HG02798 (cell line): ENCODE measurements at regions not wholly inside any gene's neighbourhood (a gene's known extent, or its start where the extent isn't known, plus 50 kb on each side); places are given as distances from the start of the nearest gene placed in this dataset.
"Not testable (repeated sequence)": the region's sequence is repeated elsewhere in the genome, so short reads cannot be mapped to it uniquely, and the experiment has no call there.

Experiments
- ATAC-seq: cut with Tn5 transposase; IDR thresholded peaks from one replicate; pipeline ENCODE4 v1.9.1; 2021; ENCODE audit warnings: mild to moderate bottlenecking; ENCODE audit not compliant: unreplicated experiment, poor library complexity

DNA sequence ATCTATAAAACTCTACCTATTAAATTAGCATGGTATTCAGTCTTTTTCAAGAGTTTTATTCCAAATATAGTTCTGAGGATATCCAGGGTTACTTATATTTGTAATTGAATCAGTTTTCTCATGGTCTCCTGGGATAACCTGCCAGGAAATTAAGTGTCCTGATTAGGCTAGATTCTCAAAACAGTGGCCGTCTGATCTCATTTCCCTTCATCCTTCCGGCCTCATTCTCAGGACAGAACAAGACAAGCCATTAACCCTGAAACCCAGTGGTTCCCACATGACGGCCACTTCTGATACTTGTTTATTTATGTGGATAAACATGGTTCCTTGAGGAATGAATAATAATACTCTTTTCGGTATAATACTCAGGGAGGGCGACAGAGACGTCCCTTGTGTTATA, 417.6 kb upstream of the POT1 start:
- no peak for ATAC-seq

DNA sequence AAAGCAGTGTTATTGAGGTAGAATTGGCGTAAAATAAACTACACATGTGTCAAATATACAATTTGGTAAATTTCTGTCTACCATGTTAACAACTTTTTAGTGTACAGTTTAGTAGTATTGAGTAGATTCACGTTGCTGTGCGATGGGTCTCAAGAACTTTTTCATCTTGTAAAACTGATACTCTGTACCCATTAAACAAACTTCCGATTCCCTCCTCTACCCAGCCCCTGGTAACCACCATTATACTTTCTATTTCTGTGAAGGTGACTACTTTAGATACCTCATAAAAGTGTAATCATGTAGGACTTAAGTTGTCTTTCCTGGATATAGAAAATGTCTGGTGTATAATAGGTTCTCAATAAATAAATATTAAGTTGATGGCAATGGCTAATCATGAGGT, 408.5 kb upstream of the POT1 start:
- no peak for ATAC-seq

DNA sequence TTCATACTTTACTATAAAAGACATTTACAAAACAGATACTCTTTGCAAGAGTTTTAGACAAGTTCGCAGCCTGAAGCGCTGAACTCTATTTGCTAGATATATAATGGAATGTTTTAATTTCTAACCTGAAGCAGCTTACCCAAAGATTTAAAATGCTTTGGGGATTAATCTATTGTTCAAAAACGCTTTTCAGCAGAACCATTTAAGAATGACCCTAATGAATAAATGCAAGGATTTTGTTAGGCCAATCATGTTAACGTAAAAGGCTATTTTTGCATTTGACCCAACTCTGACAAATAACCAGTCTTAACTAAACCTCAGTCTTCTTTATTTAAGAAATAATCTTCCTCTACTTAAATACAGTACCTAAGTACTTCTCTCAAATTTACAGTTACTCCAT, 406.7 kb upstream of the POT1 start:
- ATAC-seq, result no peak

DNA sequence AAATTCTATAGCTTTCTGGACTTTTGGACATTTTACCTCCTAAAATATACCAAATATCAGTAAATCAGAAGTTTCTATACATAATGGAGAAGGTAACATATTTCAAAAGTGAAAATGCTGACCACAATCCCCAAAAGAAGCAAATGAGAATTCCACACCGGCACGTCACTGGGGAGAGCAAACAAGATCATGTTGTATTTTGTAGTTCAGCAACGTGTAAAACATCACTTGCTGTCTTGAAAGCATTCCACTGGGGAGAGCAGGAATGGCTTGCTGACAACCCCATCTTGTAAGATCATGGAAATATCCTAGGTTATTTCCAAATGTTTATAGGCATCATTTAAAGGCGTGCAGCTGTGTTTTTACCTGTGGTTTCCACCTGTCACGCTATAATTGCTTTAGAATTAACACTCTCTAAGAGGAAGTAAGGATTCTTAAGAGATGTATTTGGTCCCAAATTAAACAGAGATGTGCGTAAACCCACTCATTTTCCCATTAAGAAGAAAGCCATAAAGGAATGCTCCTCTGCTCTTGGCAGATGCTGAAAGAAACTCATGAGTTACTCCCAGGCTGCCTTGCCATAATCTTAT, 397.1 kb upstream of the POT1 start:
- ATAC-seq, result no peak

DNA sequence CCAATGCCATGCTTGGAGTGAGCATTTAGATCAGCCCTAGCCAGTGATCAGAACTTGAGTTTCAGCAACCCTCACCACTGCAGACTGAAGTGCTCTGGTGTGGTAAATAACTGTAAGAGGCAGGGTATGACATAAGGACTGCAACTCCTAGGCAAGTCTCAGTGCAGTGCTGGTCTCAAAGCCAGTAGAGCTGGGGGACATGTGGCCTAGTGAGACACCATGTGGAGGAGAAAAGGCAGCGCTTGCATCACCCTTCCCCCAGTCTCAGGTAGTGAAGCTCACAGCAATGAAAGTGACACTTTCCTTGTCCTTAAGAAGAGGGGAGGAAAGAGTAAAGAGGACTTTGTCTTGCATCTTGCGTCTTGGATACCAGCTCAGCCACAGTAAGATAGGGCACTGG, 386.8 kb upstream of the POT1 start:
- ATAC-seq, result peak; percentile 52

DNA sequence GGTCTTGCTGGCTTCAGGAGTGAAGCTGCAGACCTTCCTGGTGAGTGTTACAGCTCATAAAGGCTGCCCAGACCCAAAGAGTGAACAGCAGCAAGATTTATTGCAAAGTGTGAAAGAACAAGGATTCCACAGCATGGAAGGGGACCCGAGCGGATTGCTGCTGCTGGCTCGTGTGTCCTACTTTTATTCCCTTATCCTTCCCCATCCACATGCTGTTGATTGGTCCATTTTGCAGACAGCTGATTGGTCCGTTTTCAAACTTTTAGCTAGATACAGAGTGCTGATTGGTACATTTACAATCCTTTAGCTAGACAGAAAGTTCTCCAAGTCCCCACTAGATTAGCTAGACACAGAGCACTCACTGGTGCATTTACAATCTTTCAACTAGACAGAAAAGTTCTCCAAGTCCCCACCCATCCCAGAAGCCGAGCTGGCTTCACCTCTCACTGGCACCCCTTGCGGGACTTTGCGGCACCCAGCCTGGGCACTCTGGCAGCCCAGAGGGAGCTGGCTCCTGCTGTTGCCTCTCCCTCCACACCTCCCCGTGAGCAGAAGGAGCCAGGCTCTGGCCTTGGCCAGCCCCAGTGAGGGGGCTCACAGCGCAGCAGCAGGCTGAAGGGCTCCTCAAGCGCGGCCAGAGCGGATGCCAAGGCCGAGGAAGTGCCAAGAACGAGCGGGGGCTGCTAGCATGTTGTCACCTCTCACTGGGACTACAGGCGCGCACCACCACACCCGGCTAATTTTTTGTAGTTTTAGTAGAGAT, 369.6 kb upstream of the POT1 start:
- no peak for ATAC-seq

DNA sequence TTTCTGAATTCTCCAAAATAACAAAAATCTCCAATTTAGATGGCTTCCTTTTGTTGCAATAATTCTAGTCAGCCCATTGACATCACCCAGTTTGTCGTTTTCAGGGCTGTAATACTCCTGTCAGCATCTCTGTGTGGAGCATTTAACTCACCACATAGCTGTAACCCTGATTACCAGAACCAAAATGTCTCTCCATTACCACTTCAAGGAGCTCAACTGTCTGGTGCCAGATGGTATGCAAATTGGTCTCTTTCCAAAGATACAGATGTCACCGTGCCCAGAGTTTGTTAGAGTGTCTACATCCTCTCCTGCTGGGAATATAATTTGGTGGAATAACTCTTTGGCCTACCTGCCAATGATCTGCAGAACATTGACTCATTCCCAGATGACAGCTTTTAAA, 350.3 kb upstream of the POT1 start:
- ATAC-seq, result no peak

DNA sequence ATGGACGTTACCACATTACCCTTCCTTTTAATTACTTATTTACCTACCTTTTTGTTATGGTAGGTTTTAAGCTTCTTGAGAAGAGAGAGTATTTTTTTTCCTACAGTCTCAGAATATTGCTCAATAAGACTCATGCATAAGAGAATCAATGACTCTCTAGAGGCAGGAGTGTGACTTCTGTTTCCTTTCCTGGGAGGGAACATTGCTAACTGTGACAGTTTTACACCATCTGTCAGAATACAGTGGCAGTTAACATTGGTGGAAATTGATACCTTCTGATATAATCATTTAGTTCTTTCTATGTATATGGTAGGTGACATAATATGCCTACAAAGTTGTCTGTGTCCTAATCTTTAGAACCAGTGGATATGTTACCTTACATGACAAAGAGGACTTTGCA, 348.7 kb upstream of the POT1 start:
- no peak for ATAC-seq

DNA sequence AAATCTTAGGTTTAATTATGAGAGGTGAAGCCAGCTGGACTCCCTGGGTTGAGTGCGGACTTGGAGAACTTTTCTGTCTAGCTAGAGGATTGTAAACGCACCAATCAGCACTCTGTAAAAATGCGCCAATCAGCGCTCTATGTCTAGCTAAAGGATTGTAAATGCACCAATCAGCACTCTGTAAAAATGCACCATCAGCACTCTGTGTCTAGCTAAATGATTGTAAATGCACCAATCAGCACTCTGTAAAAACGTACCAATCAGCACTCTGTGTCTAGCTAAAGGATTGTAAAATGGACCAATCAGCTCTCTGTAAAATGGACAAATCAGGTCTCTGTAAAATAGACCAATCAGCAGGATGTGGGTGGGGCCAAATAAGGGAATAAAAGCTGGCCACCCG, 345.1 kb upstream of the POT1 start:
- ATAC-seq, result not testable (repeated sequence)

DNA sequence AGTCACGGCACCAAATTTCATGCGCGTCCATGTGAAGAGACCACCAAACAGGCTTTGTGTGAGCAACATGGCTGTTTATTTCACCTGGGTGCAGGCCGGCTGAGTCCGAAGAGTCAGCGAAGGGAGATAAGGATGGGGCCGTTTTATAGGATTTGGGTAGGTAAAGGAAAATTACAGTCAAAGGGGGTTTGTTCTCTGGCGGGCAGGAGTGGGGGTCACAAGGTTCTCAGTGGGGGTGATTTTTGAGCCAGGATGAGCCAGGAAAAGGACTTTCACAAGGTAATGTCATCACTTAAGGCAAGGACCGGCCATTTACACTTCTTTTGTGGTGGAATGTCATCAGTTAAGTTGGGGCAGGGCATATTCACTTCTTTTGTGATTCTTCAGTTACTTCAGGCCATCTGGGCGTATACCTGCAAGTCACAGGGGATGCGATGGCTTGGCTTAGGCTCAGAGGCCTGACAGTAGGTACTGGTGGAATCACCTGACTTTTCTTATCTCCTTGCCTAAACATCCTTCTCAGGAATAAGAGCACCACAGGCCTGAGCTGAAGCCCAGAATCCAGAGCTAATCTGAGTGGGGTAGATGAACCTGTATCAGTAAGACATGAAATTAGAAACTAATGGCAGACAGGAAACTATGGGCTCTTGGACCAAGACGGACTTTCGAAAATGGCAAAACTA, 334.7 kb upstream of the POT1 start:
- ATAC-seq, result not testable (repeated sequence)

DNA sequence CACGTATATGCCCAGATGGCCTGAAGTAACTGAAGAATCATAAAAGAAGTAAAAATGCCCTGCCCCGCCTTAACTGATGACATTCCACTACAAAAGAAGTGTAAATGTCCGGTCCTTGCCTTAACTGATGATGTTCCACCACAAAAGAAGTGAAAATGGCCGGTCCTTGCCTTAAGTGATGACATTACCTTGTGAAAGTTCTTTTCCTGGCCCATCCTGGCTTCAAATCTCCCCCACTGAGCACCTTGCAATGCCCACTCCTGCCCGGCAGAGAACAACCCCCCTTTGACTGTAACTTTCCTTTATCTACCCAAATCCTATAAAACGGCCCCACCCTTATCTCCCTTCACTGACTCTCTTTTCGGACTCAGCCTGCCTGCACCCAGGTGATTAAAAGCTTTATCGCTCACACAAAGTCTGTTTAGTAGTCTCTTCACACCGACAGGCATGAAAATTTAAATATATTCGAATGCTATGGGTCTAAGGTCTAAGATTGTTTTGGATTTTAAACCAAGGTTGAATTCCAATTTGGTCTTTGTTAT, 329.3 kb upstream of the POT1 start:
- not testable (repeated sequence) for ATAC-seq

DNA sequence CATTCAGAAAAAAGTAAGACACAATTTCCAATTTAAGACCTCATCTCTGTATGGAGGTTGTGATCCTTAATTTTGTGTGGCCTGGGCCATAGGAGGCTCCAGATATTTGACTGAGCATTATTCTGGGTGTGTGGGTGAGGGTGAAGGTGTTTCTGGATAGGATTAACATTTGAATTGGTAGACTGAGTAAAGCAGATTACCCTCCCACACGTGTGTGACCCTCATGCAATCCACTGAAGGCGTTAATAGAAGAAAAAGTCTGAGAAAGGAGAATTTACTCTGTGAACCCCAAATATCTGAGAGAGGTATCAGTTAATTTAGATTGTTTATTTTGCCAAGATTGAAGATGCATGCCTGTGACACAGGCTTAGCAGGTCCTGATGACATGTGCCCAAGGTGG, 328.0 kb upstream of the POT1 start:
- ATAC-seq, result no peak

DNA sequence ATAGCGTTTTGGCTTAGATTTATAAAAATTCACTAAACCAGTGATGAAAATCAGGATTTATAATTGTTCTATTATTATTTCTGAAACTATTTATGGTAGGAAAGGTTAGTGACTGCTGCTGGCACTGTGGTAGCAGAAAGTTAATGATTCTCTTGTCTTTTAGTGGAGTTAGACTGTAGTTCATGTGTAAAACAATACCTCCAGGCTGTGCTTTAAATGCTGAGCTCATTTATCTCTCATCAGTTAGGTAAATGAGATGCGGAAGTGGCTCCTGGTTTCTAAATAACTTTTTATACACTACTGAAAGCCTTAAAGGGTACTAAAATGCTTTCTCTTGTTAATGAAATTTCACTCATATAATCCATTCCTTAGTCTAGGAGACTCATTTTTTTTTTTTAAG, 326.8 kb upstream of the POT1 start:
- no peak for ATAC-seq

DNA sequence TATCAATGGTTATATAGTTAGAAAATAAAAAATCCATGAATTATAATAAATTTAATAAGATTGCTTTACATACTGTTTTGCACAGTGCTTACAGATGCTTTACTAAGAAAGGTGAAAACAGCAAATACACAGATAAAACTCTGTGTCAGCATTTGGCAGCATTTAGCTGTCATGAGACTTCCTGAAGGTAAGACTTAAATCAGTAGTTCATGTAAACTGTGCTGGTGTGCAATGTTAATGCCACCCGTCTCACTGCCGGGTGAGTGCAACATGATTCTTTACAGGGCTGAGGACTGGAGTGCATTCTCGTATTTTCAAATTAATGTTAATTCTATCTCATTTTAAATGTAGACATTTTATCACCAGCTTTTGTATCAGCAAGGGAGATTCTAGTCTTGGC, 326.2 kb upstream of the POT1 start:
- ATAC-seq, result no peak

DNA sequence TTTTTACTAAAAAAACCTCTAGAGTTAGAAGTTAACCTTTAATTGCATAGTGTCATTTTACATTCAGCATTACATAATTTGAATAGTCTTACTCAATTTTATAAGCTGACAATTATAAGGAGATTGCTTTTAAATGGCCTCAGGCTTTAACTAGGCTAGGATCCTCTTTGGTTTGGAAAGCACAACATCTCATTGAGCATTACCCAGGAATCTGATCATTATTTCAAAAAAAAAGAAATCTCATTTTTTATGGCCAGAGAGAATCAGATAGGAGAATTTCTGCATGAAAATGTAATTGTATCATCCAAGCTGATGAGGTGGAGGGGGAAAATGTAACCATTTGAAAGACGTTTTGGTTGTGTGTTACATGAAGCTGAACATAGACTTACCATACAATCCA, 324.9 kb upstream of the POT1 start:
- no peak for ATAC-seq

DNA sequence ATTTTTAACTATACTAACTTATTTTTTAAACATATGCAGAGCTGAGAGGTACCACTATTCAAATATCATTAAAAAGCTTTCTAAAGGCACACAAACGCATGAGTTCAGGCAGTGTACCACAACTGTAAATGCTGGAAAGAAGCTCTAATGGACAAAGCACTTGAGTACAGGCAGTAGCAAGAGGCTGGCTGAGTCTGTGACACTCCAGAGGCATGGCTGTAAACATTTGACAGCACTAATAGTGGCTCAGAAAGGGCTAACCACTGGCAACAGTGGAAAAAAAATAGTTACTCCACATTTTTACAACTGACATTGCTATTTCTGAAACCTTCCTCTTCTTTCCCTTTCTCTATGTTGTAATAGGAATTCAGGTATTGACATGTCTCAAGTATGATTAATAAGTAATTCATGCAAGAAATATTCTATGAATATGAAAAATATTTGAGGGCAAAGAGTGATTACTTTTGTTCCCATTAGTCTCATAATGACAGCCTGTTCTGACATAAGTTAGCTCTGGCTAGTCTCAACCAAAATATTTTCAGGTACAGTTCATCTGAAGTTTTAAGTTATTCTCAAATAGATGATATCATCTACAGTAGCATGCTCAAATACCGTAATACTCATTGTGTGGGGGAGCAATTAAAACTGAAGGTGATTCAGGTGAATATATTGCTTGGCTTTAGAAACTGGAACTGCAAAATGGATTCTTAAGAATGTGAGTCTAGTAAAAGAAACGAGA, 324.0 kb upstream of the POT1 start:
- no peak for ATAC-seq

DNA sequence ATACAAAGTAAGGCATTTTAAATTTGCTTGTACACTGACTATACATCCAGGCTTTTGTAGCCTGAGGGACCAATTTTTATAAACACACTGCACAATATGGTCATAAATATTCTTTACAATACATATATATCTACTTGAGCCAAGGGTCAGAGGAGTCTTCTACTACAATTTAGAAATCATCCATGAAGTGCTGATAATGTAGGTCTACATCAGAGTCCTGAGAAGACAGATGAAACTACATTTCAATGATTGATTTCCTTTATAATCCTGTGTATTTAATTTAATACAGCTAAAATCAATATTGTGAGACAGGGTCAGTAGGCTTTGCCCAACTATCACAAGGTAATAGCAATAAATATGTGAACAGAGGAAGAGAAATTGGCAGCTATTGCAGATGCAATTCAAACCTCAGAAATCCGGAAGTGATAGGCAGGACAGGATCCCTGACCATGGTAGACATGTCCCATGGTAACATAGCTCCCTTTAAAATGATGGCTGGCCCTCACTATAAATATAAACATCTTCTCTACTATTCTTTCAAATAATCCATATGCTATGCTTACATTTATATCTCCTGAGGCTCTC, 318.0 kb upstream of the POT1 start:
- no peak for ATAC-seq

DNA sequence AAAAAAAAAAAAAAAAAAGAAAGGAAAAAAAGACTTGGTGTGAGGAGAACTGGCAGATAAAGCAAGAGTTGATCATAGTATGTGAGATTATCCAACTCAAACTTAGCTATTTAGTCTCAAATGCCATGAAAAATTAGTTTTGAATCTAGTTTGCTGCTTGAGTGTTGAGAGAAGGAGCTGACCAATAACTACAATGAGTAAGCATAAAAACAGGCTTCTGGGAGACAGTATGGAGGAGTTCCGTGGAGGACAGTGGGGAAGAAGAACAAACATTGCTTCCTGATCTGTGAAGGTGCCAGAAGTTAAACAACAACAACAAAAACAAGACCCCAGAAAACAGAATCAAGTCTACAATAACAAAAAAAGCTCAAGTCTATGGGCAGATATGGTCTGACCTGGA, 317.1 kb upstream of the POT1 start:
- ATAC-seq, result no peak

DNA sequence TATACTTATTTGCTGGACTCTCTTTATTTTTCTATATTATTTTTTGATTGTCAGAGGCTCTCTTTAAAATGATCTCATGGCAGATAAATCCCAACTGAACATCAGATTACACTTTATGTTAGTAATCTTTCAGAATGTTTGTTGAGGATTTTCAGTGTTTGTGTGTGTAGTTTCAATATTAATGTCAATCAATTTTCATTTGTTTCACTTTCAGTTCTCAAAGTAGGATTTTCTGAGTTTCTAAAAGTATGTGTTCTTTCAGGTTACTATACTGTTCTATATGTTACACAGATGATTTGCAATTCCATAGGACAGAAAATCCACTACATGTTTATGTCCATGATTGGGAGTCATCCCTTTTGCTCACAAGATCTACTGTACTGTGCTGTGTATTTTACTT, 311.9 kb upstream of the POT1 start:
- ATAC-seq, result peak; percentile 52

DNA sequence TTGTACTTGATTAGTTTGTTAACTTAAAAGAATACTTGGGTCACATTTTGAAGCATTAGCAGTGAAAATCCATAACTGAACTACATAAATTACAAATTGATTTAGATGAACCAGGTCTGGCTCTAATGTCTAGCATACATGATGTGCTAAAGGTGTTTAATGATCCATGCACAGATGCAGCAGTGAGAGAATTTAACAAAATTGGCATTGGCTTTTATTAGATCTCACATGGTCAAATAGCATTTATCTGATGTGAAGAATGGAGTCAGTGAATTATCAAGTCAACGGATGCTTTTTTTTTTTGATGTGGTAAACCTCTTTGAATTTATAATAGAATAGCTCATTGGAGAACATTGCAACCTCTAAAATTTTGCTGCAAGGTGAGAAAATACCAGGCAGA, 293.0 kb upstream of the POT1 start:
- ATAC-seq, result no peak
